Occipital lobe (tissue), 1 donor: ENCODE measurements at regions not wholly inside any gene's neighbourhood (a gene's known extent, or its start where the extent isn't known, plus 50 kb on each side); places are given as distances from the start of the nearest gene placed in this dataset.
"Not testable (repeated sequence)": the region's sequence is repeated elsewhere in the genome, so short reads cannot be mapped to it uniquely, and the experiment has no call there.

Experiments used
- DNase-seq: peaks from one replicate; lab custom pipeline; 2025; lab: John Stamatoyannopoulos, UW

- DNase-seq: no peak
Observed at GRCh38 chr3:194879991-194880939, 194.6 kb downstream of the FAM43A start.

GRCh38 chr3:194880940-194881925, 195.6 kb downstream of the FAM43A start:
- DNase-seq: no peak

- DNase-seq: no peak
Observed at GRCh38 chr3:194884649-194885315, 199.1 kb downstream of the FAM43A start.

GRCh38 chr3:194885766-194886165, 200.1 kb downstream of the FAM43A start:
- no peak for DNase-seq

GRCh38 chr3:194886836-194887235, 201.2 kb downstream of the FAM43A start:
- no peak for DNase-seq

GRCh38 chr3:194888062-194888461, 202.4 kb downstream of the FAM43A start:
- DNase-seq: not testable (repeated sequence)

- DNase-seq: no peak
Observed at GRCh38 chr3:194888916-194889315, 203.2 kb downstream of the FAM43A start.

- DNase-seq: no peak
Observed at GRCh38 chr3:194890091-194890490, 204.4 kb downstream of the FAM43A start.

- no peak for DNase-seq
Observed at GRCh38 chr3:194893121-194893987, 207.7 kb downstream of the FAM43A start.

GRCh38 chr3:194894538-194894937, 208.9 kb downstream of the FAM43A start:
- no peak for DNase-seq

GRCh38 chr3:194900854-194901522, 215.3 kb downstream of the FAM43A start:
- no peak for DNase-seq

- DNase-seq: not testable (repeated sequence)
Observed at GRCh38 chr3:194903447-194903846, 217.8 kb downstream of the FAM43A start.

- DNase-seq: not testable (repeated sequence)
Observed at GRCh38 chr3:194904999-194905398, 219.3 kb downstream of the FAM43A start.

- DNase-seq: no peak
Observed at GRCh38 chr3:194905696-194906095, 220.0 kb downstream of the FAM43A start.

- DNase-seq: no peak
Observed at GRCh38 chr3:194906229-194906629, 220.5 kb downstream of the FAM43A start.

GRCh38 chr3:194906970-194907629, 221.4 kb downstream of the FAM43A start:
- DNase-seq: no peak

GRCh38 chr3:194907811-194908210, 222.1 kb downstream of the FAM43A start:
- DNase-seq: no peak

- DNase-seq: no peak
Observed at GRCh38 chr3:194908496-194908895, 222.8 kb downstream of the FAM43A start.

GRCh38 chr3:194908972-194909371, 223.3 kb downstream of the FAM43A start:
- DNase-seq: no peak
